ENCODE measurements at regions not wholly inside any gene's neighbourhood (a gene's known extent, or its start where the extent isn't known, plus 50 kb on each side); places are given as distances from the start of the nearest gene placed in this dataset.
A peak's percentile ranks its signal among the peaks of the same experiment; 100 is the strongest.

DNA sequence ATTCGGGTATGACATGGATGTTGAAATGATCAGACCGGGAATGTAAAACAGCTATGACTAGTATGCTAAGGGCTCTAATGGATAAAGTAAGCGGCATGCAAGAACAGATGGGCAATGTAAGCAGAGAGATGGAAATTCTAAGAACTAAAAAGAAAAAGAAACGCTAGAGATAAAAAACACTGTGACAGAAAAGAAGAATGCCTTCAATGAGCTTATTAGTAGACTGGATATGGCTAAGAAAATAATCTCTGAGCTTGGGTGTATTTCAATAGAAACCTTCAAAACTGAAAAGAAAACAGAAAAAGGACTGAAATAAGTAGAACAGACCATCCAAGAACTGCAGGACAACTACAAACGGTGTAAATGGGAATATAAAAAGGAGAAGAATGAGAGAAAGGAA lies 101.2 kb downstream of the HES1 start:
- Histone ChIP-seq H3K4me1 (ENCODE audit: control insufficient read depth in 1 of 2, insufficient read depth in 2 of 2, low read length in 2 of 2) (no peaks in the 10 kb centered on the region), H3K4me3 (ENCODE audit: low read depth in 1 of 2, low read length in 2 of 2) (no peak overlapping the region), H3K27ac (ENCODE audit: low read length) (no peak overlapping the region), H3K27me3 (ENCODE audit: low read depth, low read length) (no peaks in the 10 kb centered on the region), H3K9me3 (ENCODE audit: control insufficient read depth in 1 of 2, low read length in 2 of 2) (no peaks in the 10 kb centered on the region), H3K36me3 (ENCODE audit: control insufficient read depth in 1 of 2, insufficient read depth in 2 of 2, low read length in 2 of 2) (no peaks in the 10 kb centered on the region)

DNA sequence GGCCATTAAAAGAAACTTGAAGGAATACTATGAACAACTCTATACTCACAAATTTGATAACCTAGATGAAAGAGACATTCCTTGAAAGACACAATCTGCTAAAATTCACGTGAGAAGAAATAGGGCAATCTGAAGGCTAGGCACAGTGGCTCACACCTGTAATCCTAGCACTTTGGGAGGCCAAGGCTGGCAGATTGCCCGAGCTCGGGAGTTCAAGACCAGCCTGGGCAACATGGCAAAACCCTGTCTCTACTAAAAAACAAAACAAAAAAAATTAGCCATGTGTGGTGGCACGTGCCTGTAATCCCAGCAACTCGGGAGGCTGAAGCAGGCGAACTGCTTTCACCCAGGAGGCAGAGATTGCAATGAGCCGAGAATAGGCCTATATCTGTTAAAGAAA lies 104.8 kb downstream of the HES1 start:
- Histone ChIP-seq H3K4me1 (ENCODE audit: control insufficient read depth in 1 of 2, insufficient read depth in 2 of 2, low read length in 2 of 2) (no peaks in the 10 kb centered on the region), H3K36me3 (ENCODE audit: control insufficient read depth in 1 of 2, insufficient read depth in 2 of 2, low read length in 2 of 2) (no peaks in the 10 kb centered on the region), H3K4me3 (ENCODE audit: low read depth in 1 of 2, low read length in 2 of 2) (no peak overlapping the region), H3K9me3 (ENCODE audit: control insufficient read depth in 1 of 2, low read length in 2 of 2) (no peaks in the 10 kb centered on the region), H3K27me3 (ENCODE audit: low read depth, low read length) (no peaks in the 10 kb centered on the region), H3K27ac (ENCODE audit: low read length) (no peak overlapping the region)

DNA sequence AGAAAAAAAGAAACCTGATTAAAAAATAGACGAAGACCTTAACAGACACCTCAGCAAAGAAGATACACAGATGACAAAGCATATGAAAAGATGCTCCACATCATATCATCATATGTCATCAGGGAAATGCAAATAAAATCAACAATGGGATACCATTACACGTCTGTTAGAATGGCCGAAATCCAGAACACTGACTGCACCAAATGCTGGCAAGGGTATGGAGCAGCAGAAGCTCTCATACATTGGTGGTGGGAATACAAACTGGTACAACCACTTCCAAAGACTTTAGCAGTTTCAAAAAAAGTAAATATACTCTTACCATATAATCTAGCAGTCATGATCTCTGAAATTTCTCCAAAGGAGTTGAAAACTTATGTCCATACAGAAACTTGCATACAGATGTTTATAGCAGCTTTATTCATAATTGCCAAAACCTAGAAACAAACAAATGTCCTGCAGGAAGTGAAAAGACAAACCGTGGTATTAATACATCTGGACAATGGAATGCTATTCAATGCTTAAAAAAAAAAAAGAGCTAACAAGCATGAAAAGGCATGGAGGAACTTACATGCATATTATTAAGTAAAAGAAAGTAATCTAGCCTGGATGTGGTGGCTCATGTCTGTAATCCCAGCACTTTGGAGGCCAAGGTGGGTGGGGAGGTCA lies 107.4 kb downstream of the HES1 start:
- Histone ChIP-seq H3K27me3 (ENCODE audit: low read depth, low read length) (no peaks in the 10 kb centered on the region), H3K36me3 (ENCODE audit: control insufficient read depth in 1 of 2, insufficient read depth in 2 of 2, low read length in 2 of 2) (no peaks in the 10 kb centered on the region), H3K27ac (ENCODE audit: low read length) (no peak overlapping the region), H3K4me3 (ENCODE audit: low read depth in 1 of 2, low read length in 2 of 2) (no peak overlapping the region), H3K4me1 (ENCODE audit: control insufficient read depth in 1 of 2, insufficient read depth in 2 of 2, low read length in 2 of 2) (no peaks in the 10 kb centered on the region), H3K9me3 (ENCODE audit: control insufficient read depth in 1 of 2, low read length in 2 of 2) (no peaks in the 10 kb centered on the region)

DNA sequence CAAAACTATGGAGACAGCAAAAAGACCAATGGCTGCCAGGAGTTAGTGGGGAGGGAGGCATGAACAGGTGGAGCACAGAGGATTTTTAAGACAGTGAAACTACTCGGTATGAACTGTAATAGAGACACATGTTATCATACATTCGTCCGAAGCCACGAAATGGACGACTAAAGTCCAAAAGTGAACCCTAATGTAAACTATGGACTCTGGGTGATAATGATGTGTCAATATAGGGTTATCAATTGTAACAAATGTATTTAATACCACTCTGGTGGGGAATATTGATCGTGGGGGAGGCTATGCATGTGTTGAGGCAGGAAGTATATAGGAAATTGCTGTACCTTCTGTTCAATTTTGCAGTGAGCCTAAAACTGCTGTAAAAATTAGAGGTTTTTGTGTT lies 107.0 kb downstream of the CPN2 start:
- no peaks in the 10 kb centered on the region for H3K27me3 ChIP-seq (ENCODE audit: low read depth, low read length)
- peaks cover 0 to 3% of the 10 kb centered on the region in 2 donors for H3K4me1 ChIP-seq (ENCODE audit: control insufficient read depth in 1 of 2, insufficient read depth in 2 of 2, low read length in 2 of 2)
- H3K36me3 ChIP-seq (ENCODE audit: control insufficient read depth in 1 of 2, insufficient read depth in 2 of 2, low read length in 2 of 2), result no peaks in the 10 kb centered on the region
- H3K4me3 ChIP-seq (ENCODE audit: low read depth in 1 of 2, low read length in 2 of 2), result no peak overlapping the region
- no peaks in the 10 kb centered on the region for H3K9me3 ChIP-seq (ENCODE audit: control insufficient read depth in 1 of 2, low read length in 2 of 2)
- H3K27ac ChIP-seq (ENCODE audit: low read length), result no peak overlapping the region

DNA sequence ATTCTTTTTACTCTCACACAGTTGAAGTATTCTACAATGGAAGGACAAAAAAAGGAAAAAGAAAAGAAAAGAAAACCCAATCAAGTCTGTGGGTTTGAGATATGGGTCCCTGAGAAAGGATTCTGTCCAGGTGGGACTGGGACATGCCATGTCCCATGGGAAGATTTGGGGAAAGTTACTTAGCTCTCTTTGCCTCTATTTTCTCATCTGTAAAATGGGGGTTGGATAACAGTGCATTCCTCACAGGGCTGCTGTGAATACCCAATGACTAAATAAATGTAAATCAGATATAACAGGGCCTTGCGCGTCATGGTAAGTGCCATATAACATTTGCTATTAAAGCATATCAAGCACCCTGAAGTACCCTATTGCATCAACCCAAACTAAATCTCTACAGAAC lies 105.7 kb downstream of the CPN2 start:
- H3K27ac ChIP-seq (ENCODE audit: low read length), result no peak overlapping the region
- no peaks in the 10 kb centered on the region for H3K9me3 ChIP-seq (ENCODE audit: control insufficient read depth in 1 of 2, low read length in 2 of 2)
- peaks cover 7 to 16% of the 10 kb centered on the region in 2 donors for H3K4me1 ChIP-seq (ENCODE audit: control insufficient read depth in 1 of 2, insufficient read depth in 2 of 2, low read length in 2 of 2)
- no peaks in the 10 kb centered on the region for H3K36me3 ChIP-seq (ENCODE audit: control insufficient read depth in 1 of 2, insufficient read depth in 2 of 2, low read length in 2 of 2)
- no peak overlapping the region for H3K4me3 ChIP-seq (ENCODE audit: low read depth in 1 of 2, low read length in 2 of 2)
- no peaks in the 10 kb centered on the region for H3K27me3 ChIP-seq (ENCODE audit: low read depth, low read length)

DNA sequence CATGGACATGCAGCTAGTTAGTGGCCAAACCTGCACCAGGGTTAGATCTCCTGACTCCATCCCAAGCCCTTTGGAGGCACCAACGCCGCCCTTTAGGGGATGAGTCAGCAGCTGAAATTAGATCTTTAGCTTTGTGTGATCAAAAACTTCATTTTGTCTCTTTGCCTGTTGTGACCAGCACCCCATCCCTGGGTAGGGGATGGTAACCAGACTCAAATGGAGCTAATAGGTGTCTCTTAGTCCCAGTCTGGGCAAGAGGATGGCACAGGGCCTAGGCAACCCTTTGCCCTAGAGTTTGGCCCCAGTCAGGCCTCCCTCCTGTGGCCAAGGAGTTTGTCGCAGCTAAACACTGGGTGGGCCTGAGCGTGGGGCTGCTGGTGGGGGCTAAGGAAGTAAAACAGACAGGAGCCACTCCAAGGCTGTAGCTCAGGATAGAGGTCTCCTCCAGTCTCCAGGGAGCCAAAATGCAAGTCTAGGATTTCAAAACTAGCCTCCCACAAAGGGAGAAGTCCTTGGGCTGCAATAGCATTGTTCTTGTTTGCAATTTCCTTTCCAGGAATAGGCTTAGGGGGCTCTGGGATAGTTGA lies 105.1 kb downstream of the CPN2 start:
- Histone ChIP-seq H3K9me3 (ENCODE audit: control insufficient read depth in 1 of 2, low read length in 2 of 2) (no peaks in the 10 kb centered on the region), H3K27me3 (ENCODE audit: low read depth, low read length) (no peaks in the 10 kb centered on the region), H3K4me3 (ENCODE audit: low read depth in 1 of 2, low read length in 2 of 2) (no peak overlapping the region), H3K27ac (ENCODE audit: low read length) (no peak overlapping the region), H3K36me3 (ENCODE audit: control insufficient read depth in 1 of 2, insufficient read depth in 2 of 2, low read length in 2 of 2) (no peaks in the 10 kb centered on the region), H3K4me1 (ENCODE audit: control insufficient read depth in 1 of 2, insufficient read depth in 2 of 2, low read length in 2 of 2) (peaks cover 7 to 22% of the 10 kb centered on the region in 2 donors)

DNA sequence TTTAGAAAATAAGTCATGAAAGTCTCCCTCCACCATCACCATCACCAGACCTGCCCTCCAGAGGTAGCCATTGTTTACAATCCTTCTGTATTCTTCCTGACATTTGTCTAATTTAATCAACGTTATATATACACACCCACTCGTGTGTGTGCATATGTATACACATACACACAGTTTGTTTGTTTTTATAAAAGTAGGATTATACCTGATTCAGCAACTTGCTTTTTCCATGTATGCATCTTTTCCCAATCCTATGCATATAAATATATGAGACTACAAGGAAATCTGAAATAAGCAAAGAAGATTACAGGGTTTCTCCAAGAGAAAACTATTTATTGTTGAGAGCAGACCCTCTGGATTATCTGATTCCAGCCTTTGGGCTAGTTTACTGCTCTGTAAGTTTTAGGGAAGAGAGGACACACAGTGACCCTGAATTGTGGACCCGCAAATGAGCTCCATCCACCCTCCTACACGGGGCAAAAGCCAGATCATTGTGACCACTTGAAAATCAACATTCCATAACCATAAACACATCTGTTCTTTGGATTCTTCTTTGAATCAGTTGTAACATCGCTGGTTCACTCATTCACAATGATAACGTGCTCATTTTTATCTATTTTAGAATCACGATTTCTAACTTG lies 104.3 kb downstream of the CPN2 start:
- Histone ChIP-seq H3K4me1 (ENCODE audit: control insufficient read depth in 1 of 2, insufficient read depth in 2 of 2, low read length in 2 of 2) (peaks cover 7 to 29% of the 10 kb centered on the region in 2 donors), H3K27ac (ENCODE audit: low read length) (no peak overlapping the region), H3K9me3 (ENCODE audit: control insufficient read depth in 1 of 2, low read length in 2 of 2) (no peaks in the 10 kb centered on the region), H3K27me3 (ENCODE audit: low read depth, low read length) (no peaks in the 10 kb centered on the region), H3K4me3 (ENCODE audit: low read depth in 1 of 2, low read length in 2 of 2) (no peak overlapping the region), H3K36me3 (ENCODE audit: control insufficient read depth in 1 of 2, insufficient read depth in 2 of 2, low read length in 2 of 2) (no peaks in the 10 kb centered on the region)

DNA sequence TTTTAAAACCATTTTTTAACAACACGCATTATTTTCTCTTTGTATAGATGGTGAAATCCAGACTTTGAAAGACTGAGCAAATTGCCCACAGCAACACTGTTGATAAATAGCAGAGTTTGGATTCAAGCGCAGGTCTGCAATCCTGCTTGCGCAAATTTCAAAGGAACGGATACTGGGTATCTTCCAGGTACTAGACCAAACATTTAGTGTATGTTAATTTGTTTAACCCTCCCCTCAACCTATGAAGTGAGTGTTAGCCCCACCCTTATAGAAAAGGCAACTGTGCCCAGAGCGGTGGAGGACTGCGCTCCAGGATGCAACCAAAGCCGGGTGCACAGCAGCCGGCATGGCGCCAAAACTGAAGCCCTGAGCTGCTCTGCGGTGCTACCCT lies 103.8 kb downstream of the CPN2 start:
- Histone ChIP-seq H3K36me3 (ENCODE audit: control insufficient read depth in 1 of 2, insufficient read depth in 2 of 2, low read length in 2 of 2) (no peaks in the 10 kb centered on the region), H3K9me3 (ENCODE audit: control insufficient read depth in 1 of 2, low read length in 2 of 2) (no peaks in the 10 kb centered on the region), H3K27me3 (ENCODE audit: low read depth, low read length) (no peaks in the 10 kb centered on the region), H3K27ac (ENCODE audit: low read length) (no peak overlapping the region), H3K4me1 (ENCODE audit: control insufficient read depth in 1 of 2, insufficient read depth in 2 of 2, low read length in 2 of 2) (peaks cover 7 to 30% of the 10 kb centered on the region in 2 donors), H3K4me3 (ENCODE audit: low read depth in 1 of 2, low read length in 2 of 2) (no peak overlapping the region)

DNA sequence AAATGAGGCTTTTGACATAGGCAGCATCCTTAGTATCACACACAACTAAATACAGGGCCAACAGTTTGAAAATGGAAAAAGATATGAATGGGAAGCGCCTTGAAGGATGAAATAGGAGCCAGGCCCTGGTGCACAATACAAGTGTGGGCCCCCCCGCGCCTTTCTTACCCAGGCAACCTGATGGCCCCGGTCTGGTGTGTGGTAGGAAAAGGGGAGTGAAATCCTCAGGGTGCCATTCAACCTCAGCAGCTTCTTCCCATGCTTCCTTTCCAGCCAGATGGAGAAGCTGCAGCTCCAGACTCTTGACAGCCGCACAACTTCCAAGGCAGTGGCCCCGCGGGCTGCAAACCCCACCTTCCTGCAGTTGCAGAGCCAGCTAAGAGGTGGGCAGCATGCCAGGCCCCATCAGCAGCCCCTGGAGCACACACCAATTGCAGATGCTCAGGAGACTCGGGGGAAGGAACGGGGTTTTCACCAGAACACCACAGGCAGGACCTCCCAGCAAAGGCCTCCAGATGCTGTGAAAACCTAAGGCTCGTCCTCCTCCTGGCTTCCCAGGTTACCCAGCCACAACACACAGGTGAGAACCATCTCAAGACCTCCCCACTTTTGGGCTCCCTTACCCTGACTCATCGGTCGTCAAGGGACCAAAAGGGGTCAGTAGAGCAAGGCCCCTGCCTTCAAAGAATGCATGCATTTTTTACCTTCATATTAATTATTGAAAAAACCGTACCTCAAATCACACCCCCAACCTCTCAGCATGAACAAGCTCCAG lies 101.6 kb downstream of the CPN2 start:
- no peak overlapping the region for H3K4me3 ChIP-seq (ENCODE audit: low read depth in 1 of 2, low read length in 2 of 2)
- H3K9me3 ChIP-seq (ENCODE audit: control insufficient read depth in 1 of 2, low read length in 2 of 2), result no peaks in the 10 kb centered on the region
- H3K36me3 ChIP-seq (ENCODE audit: control insufficient read depth in 1 of 2, insufficient read depth in 2 of 2, low read length in 2 of 2), result no peaks in the 10 kb centered on the region
- peaks cover 7 to 30% of the 10 kb centered on the region in 2 donors for H3K4me1 ChIP-seq (ENCODE audit: control insufficient read depth in 1 of 2, insufficient read depth in 2 of 2, low read length in 2 of 2)
- no peak overlapping the region for H3K27ac ChIP-seq (ENCODE audit: low read length)
- H3K27me3 ChIP-seq (ENCODE audit: low read depth, low read length), result no peaks in the 10 kb centered on the region

DNA sequence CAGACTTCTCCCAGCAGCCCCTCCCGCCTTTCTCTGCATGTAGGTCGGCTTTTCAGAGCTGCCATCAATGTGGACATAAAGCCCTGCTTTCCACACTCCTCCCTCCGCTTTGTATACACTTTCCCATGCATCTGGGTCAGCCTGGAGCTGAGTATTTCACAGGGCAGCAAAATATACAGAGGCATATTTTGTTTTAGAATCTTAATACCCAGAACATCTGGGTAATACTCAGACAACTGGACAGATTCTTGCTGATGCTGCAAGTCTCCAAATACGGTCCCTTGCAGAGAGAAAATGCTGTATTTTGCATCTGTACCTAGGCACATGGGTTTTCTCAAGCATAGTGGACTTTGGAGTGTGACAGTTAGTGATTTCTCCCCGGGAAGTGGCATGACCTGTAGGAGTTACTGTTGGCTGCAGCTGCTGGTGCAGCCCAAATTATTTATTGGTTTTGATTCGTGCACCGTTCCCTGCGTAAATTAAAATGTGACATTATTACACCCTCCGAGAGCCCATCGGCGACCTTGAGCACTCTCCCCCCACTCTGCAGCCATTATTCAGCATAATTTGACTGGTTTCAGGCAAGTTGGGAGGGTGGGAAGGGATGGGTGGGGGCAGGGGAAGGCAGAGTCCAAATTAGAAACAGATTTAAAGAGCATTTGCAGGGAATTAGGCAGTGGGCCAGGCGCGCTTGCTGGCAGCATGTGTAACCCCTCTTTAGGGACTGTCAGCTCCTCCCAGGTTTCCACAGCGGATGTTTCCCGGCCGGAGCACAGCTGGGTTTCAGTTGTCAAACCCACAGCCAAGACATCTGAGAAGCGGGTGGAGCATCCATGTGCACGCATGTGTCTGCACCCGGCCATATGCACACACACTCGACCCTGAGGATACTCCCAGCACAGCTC lies 100.8 kb downstream of the CPN2 start:
- peak overlapping the region; percentile 0 to 22 for H3K4me3 ChIP-seq (ENCODE audit: low read depth in 1 of 2, low read length in 2 of 2)
- no peak overlapping the region for H3K27ac ChIP-seq (ENCODE audit: low read length)
- H3K36me3 ChIP-seq (ENCODE audit: control insufficient read depth in 1 of 2, insufficient read depth in 2 of 2, low read length in 2 of 2), result no peaks in the 10 kb centered on the region
- H3K4me1 ChIP-seq (ENCODE audit: control insufficient read depth in 1 of 2, insufficient read depth in 2 of 2, low read length in 2 of 2), result peaks cover 7 to 30% of the 10 kb centered on the region in 2 donors
- no peaks in the 10 kb centered on the region for H3K9me3 ChIP-seq (ENCODE audit: control insufficient read depth in 1 of 2, low read length in 2 of 2)
- H3K27me3 ChIP-seq (ENCODE audit: low read depth, low read length), result no peaks in the 10 kb centered on the region

All from muscle layer of duodenum (tissue), 2 donors.